ENCODE measurements at regions not wholly inside any gene's neighbourhood (a gene's known extent, or its start where the extent isn't known, plus 50 kb on each side); places are given as distances from the start of the nearest gene placed in this dataset.
A peak's percentile ranks its signal among the peaks of the same experiment; 100 is the strongest.

DNA sequence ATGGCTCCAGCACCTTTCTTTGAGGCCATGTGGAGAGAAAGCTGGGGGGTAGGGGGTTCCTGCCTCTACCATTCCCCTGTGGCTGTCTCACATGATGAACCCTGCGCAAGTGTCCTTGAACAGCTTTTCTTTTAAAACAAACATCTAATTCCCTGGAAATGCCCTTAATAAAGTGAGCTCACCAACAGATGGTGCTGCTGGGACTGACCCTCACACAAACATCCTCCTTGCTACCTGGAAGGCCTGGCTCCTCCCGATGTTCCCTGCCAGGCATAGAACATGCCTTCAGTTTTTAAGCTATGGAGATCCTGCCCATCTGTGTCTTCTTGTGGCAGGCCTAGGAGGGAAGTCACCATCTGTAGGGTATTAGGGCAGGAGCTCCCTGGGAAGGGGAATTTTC lies 60.7 kb upstream of the GATA6 start (continued):
- TF ChIP-seq EP300 (IDR thresholded peaks at IDR 0.05; ENCODE audit: low read depth in 2 of 2, low read length in 2 of 2) (no peak), EP300 (CRISPR knock-in tag; IDR thresholded peaks at IDR 0.05; ENCODE audit: borderline replicate concordance) (no peak), MATR3 (CRISPR knock-in tag; IDR thresholded peaks at IDR 0.05) (no peak), CSRNP1 (CRISPR knock-in tag; IDR thresholded peaks at IDR 0.05) (no peak), ZNF737 (CRISPR knock-in tag; IDR thresholded peaks at IDR 0.05; ENCODE audit: borderline replicate concordance) (no peak), TBX2 (CRISPR knock-in tag; IDR thresholded peaks at IDR 0.05; ENCODE audit: borderline replicate concordance) (no peak), PCBP1 (IDR thresholded peaks at IDR 0.05; ENCODE audit: borderline replicate concordance, low read depth, low read length) (no peak), HNF4A (CRISPR knock-in tag; IDR thresholded peaks at IDR 0.05) (peak; percentile 13; the same call in 1 of the 2 replicates), ZNF3 (CRISPR knock-in tag; IDR thresholded peaks at IDR 0.05) (no peak), ZNF33B (CRISPR knock-in tag; IDR thresholded peaks at IDR 0.05) (no peak), ZNF24 (IDR thresholded peaks at IDR 0.05) (no peak), ZFP62 (CRISPR knock-in tag; IDR thresholded peaks at IDR 0.05) (no peak), ZFP91 (CRISPR knock-in tag; IDR thresholded peaks at IDR 0.05; ENCODE audit: borderline replicate concordance) (0 out of 2 replicates have a peak, but pooled peaks have one; percentile 20), ZNF20 (CRISPR knock-in tag; IDR thresholded peaks at IDR 0.05) (no peak), STAG1 (CRISPR knock-in tag; IDR thresholded peaks at IDR 0.05) (peak; percentile 56), ZNF256 (CRISPR knock-in tag; conservative IDR thresholded peaks at IDR 0.05) (no peak), ZNF772 (CRISPR knock-in tag; IDR thresholded peaks at IDR 0.05) (no peak), REL (CRISPR knock-in tag; conservative IDR thresholded peaks at IDR 0.05) (no peak)
- TF ChIP-seq, protein P1, sequence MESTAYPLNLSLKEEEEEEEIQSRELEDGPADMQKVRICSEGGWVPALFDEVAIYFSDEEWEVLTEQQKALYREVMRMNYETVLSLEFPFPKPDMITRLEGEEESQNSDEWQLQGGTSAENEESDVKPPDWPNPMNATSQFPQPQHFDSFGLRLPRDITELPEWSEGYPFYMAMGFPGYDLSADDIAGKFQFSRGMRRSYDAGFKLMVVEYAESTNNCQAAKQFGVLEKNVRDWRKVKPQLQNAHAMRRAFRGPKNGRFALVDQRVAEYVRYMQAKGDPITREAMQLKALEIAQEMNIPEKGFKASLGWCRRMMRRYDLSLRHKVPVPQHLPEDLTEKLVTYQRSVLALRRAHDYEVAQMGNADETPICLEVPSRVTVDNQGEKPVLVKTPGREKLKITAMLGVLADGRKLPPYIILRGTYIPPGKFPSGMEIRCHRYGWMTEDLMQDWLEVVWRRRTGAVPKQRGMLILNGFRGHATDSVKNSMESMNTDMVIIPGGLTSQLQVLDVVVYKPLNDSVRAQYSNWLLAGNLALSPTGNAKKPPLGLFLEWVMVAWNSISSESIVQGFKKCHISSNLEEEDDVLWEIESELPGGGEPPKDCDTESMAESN (CRISPR knock-in tag; conservative IDR thresholded peaks at IDR 0.05), result no peak
- TF ChIP-seq, protein P2, sequence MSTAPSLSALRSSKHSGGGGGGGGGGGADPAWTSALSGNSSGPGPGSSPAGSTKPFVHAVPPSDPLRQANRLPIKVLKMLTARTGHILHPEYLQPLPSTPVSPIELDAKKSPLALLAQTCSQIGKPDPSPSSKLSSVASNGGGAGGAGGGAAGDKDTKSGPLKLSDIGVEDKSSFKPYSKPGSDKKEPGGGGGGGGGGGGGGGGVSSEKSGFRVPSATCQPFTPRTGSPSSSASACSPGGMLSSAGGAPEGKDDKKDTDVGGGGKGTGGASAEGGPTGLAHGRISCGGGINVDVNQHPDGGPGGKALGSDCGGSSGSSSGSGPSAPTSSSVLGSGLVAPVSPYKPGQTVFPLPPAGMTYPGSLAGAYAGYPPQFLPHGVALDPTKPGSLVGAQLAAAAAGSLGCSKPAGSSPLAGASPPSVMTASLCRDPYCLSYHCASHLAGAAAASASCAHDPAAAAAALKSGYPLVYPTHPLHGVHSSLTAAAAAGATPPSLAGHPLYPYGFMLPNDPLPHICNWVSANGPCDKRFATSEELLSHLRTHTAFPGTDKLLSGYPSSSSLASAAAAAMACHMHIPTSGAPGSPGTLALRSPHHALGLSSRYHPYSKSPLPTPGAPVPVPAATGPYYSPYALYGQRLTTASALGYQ (CRISPR knock-in tag; IDR thresholded peaks at IDR 0.05), result no peak
- TF ChIP-seq, protein P3, sequence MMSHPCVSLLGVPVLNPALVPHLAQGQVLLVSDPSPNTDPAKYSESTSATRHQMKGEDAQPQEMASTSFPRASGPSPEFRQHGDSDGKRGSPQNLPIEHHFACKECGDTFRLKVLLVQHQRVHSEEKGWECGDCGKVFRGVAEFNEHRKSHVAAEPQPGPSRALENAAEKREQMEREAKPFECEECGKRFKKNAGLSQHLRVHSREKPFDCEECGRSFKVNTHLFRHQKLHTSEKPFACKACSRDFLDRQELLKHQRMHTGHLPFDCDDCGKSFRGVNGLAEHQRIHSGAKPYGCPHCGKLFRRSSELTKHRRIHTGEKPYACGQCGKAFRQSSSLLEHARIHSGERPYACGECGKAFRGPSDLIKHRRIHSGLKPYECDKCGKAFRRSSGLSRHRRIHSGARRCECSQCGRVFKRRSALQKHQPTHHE (CRISPR knock-in tag; IDR thresholded peaks at IDR 0.05; ENCODE audit: borderline replicate concordance), result no peak
- TF ChIP-seq, protein P4, sequence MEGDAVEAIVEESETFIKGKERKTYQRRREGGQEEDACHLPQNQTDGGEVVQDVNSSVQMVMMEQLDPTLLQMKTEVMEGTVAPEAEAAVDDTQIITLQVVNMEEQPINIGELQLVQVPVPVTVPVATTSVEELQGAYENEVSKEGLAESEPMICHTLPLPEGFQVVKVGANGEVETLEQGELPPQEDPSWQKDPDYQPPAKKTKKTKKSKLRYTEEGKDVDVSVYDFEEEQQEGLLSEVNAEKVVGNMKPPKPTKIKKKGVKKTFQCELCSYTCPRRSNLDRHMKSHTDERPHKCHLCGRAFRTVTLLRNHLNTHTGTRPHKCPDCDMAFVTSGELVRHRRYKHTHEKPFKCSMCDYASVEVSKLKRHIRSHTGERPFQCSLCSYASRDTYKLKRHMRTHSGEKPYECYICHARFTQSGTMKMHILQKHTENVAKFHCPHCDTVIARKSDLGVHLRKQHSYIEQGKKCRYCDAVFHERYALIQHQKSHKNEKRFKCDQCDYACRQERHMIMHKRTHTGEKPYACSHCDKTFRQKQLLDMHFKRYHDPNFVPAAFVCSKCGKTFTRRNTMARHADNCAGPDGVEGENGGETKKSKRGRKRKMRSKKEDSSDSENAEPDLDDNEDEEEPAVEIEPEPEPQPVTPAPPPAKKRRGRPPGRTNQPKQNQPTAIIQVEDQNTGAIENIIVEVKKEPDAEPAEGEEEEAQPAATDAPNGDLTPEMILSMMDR (CRISPR knock-in tag; IDR thresholded peaks at IDR 0.05), result peak; percentile 54
